ENCODE measurements at regions not wholly inside any gene's neighbourhood (a gene's known extent, or its start where the extent isn't known, plus 50 kb on each side); places are given as distances from the start of the nearest gene placed in this dataset.

DNA sequence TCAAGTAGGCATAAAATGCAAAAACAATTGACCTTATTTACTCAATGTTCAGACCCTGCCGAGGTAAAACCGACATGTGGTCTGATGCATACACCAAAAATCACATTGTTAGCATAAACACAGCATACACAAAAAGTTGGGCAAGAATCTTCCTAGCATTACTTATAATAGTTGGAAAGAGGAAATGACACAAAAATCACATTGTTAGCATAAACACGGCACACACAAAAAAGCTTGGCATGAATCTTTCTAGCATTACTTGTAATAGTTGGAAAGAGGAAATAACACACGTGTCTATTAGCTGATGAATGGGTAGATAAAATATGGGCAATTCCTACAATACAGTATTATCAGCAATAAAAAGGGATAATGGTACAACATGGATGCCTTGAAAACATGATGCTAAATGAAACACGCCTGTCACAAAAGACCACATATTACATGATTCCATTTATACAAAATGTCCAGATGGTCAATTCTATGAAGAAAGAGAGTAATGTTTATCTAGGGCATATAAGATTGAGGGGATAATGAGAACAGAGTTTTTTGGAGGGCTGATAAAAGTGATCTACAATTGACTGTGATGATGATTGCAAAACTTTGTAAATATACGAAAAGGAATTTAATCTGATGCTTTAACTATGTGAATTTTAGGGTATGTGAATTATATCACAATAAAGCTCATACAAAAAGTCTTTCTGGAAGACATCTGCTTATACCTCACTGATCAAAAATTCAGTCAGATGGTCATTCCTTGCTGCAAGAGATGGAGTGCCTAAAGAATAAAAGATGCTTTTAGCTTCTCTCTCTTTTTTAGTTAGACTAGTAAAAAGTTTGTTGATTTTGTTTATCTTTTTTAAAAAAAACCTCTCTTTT is 1019.5 kb upstream of the CITED2 start:
- intact Hi-C loops (cut with micrococcal nuclease; ENCODE audit: unreplicated experiment), result no loop called here
- ChIA-PET CTCF (no interaction called here), POLR2A (ENCODE audit: unreplicated experiment) (no interaction called here)
- no peaks in the 10 kb centered on the region for H3K36me3 ChIP-seq (ENCODE audit: low read depth)
- H3F3A ChIP-seq (ENCODE audit: insufficient read depth, low read depth), result no peaks in the 10 kb centered on the region
- no peaks in the 10 kb centered on the region for H3K79me2 ChIP-seq (ENCODE audit: low read depth)
- 0 out of 2 replicates have a peak, but pooled peaks cover 3% of the 10 kb centered on the region for H3K9me3 ChIP-seq (ENCODE audit: insufficient read depth, low read depth)
- no peaks in the 10 kb centered on the region for H3K27me3 ChIP-seq (ENCODE audit: insufficient read depth, low read depth)
- TF ChIP-seq EZH2 (IDR thresholded peaks at IDR 0.05; ENCODE audit: low read depth), result no peak
- TF ChIP-seq, protein P1, sequence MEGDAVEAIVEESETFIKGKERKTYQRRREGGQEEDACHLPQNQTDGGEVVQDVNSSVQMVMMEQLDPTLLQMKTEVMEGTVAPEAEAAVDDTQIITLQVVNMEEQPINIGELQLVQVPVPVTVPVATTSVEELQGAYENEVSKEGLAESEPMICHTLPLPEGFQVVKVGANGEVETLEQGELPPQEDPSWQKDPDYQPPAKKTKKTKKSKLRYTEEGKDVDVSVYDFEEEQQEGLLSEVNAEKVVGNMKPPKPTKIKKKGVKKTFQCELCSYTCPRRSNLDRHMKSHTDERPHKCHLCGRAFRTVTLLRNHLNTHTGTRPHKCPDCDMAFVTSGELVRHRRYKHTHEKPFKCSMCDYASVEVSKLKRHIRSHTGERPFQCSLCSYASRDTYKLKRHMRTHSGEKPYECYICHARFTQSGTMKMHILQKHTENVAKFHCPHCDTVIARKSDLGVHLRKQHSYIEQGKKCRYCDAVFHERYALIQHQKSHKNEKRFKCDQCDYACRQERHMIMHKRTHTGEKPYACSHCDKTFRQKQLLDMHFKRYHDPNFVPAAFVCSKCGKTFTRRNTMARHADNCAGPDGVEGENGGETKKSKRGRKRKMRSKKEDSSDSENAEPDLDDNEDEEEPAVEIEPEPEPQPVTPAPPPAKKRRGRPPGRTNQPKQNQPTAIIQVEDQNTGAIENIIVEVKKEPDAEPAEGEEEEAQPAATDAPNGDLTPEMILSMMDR (conservative IDR thresholded peaks at IDR 0.05), result no peak
- no peaks in the 10 kb centered on the region; the same call in 1 of the 2 replicates for H3K9me2 ChIP-seq (ENCODE audit: insufficient read depth)
- H3K27ac ChIP-seq, result no peak overlapping the region
- BruUV-seq (replicated peaks), result no TSS peak
- H2AFZ ChIP-seq, result no peak overlapping the region
- no peaks in the 10 kb centered on the region for H4K20me1 ChIP-seq (ENCODE audit: insufficient read depth)
- no peak overlapping the region for H3K4me3 ChIP-seq
- DNase-seq, result no peak
- H3K4me1 ChIP-seq (replicated peaks; ENCODE audit: insufficient read depth), result no peaks in the 10 kb centered on the region
- no peak overlapping the region for H3K4me2 ChIP-seq

- Histone ChIP-seq H3K9me2 (ENCODE audit: insufficient read depth) (no peaks in the 10 kb centered on the region; the same call in 1 of the 2 replicates), H3K27me3 (ENCODE audit: insufficient read depth, low read depth) (no peaks in the 10 kb centered on the region), H4K20me1 (ENCODE audit: insufficient read depth) (no peaks in the 10 kb centered on the region), H2AFZ (no peak overlapping the region), H3K4me3 (no peak overlapping the region), H3K27ac (no peak overlapping the region), H3K79me2 (ENCODE audit: low read depth) (no peaks in the 10 kb centered on the region), H3K9me3 (ENCODE audit: insufficient read depth, low read depth) (peaks cover 17% of the 10 kb centered on the region), H3F3A (ENCODE audit: insufficient read depth, low read depth) (peaks cover 3% of the 10 kb centered on the region; the same call in 1 of the 2 replicates), H3K4me1 (replicated peaks; ENCODE audit: insufficient read depth) (no peaks in the 10 kb centered on the region; the same call in none of the 2 replicates), H3K4me2 (no peak overlapping the region), H3K36me3 (ENCODE audit: low read depth) (no peaks in the 10 kb centered on the region)
- CTCF ChIA-PET, result no interaction called here
- intact Hi-C loops (cut with micrococcal nuclease; ENCODE audit: unreplicated experiment), result no loop called here
- BruUV-seq (replicated peaks), result no TSS peak
- no peak for DNase-seq
- TF ChIP-seq EZH2 (IDR thresholded peaks at IDR 0.05; ENCODE audit: low read depth), result no peak
- TF ChIP-seq, protein P1 (conservative IDR thresholded peaks at IDR 0.05), result no peak
- POLR2A ChIA-PET (ENCODE audit: unreplicated experiment), result no interaction called here
These were observed 1014.4 kb upstream of the CITED2 start for GRCh38 chr6:140388815-140389214.

DNA sequence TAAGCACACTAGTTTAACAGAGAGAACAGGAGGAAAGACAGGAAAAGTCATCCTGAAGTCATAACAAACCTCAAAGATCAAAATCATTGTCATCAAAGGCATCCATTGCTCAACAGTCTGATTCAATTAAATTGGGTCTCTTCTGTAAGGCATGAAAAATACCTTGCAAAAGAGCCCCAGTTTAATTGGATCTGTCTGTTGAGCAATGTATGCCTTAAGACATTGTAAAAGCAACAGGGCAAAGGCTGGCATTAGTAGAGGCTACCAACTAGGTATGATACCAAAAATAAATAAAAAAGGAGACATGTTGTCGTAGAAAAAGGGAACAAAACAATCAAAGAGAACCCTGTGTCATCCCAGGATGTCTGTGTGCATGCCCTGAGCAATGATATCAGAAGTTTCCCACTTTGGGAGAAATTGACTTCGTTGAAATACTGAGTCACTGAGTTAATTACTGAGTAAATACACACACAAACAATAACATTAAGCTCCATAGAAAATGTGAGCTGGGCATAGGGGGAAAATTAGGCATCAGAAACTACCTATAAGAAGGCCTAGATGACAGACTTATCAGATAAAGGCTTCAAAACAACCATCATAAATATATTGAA is 1013.8 kb upstream of the CITED2 start:
- ChIA-PET CTCF (no interaction called here), POLR2A (ENCODE audit: unreplicated experiment) (no interaction called here)
- peak in 1 of 2 experiments; percentile 40 for DNase-seq
- H3K9me3 ChIP-seq (ENCODE audit: insufficient read depth, low read depth), result peaks cover 18% of the 10 kb centered on the region
- no peaks in the 10 kb centered on the region for H3K27me3 ChIP-seq (ENCODE audit: insufficient read depth, low read depth)
- 0 out of 2 replicates have a peak overlapping the region, but pooled peaks have one; percentile 8 for H3K4me2 ChIP-seq
- intact Hi-C loops (cut with micrococcal nuclease; ENCODE audit: unreplicated experiment), result no loop called here
- no peak overlapping the region for H2AFZ ChIP-seq
- H3K27ac ChIP-seq, result no peak overlapping the region
- H4K20me1 ChIP-seq (ENCODE audit: insufficient read depth), result no peaks in the 10 kb centered on the region
- H3K4me3 ChIP-seq, result no peak overlapping the region
- no peaks in the 10 kb centered on the region; the same call in none of the 2 replicates for H3K4me1 ChIP-seq (replicated peaks; ENCODE audit: insufficient read depth)
- no peaks in the 10 kb centered on the region for H3K79me2 ChIP-seq (ENCODE audit: low read depth)
- H3K36me3 ChIP-seq (ENCODE audit: low read depth), result no peaks in the 10 kb centered on the region
- H3K9me2 ChIP-seq (ENCODE audit: insufficient read depth), result no peaks in the 10 kb centered on the region; the same call in 1 of the 2 replicates
- peaks cover 3% of the 10 kb centered on the region; the same call in 1 of the 2 replicates for H3F3A ChIP-seq (ENCODE audit: insufficient read depth, low read depth)
- no peak for TF ChIP-seq EZH2 (IDR thresholded peaks at IDR 0.05; ENCODE audit: low read depth)
- TF ChIP-seq, protein P1 (conservative IDR thresholded peaks at IDR 0.05), result no peak
- BruUV-seq (replicated peaks), result no TSS peak

All from PC-9 (cell line).